ENCODE measurements at regions not wholly inside any gene's neighbourhood (a gene's known extent, or its start where the extent isn't known, plus 50 kb on each side); places are given as distances from the start of the nearest gene placed in this dataset.

GRCh38 chr6:91695221-91695620 is 1108.3 kb upstream of the MAP3K7 start:
- TF ChIP-seq CTCF (IDR thresholded peaks at IDR 0.05) (no peak), POLR2A (IDR thresholded peaks at IDR 0.05) (no peak)

Measured in thyroid gland (tissue), 4 donors.